IPS-NIHi7 (cell line): ENCODE measurements at regions not wholly inside any gene's neighbourhood (a gene's known extent, or its start where the extent isn't known, plus 50 kb on each side); places are given as distances from the start of the nearest gene placed in this dataset.
"Not testable (repeated sequence)": the region's sequence is repeated elsewhere in the genome, so short reads cannot be mapped to it uniquely, and the experiment has no call there.

Source experiments
- DNase-seq: peaks from one replicate; pipeline ENCODE4 v3.0.0; 2012; ENCODE audit warnings: mixed read lengths; ENCODE audit errors: extremely low spot score

DNA sequence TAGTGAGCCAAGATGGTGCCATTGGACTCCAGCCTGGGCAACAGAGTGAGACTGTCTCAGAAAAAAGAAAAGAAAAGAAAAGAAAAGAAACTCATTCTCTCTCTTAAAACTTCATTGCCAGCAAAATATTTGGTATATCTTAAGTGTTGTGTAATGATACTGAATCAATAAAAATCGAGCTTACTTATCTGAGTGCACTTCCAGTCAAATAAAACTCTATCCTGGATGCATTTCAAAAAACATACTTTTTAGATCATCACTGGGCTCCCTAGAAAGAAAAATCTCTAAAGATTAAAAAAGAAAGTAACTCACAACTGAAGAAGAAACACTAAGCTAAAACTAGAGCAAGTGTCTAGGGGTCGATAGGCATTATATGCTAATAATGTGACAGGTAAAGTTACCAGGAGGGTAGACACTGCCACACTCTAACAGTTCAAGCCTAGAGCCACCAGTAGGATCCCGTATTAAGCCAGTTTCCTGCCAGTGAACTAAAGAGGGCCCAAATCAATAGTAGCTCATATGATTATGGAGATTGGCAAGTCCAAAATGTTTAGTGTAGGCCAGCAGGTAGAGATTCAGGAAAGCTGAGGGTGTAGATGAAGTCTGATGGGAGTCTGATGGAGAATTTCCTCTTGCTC lies 242.1 kb upstream of the CYRIA start:
- no peak for DNase-seq

DNA sequence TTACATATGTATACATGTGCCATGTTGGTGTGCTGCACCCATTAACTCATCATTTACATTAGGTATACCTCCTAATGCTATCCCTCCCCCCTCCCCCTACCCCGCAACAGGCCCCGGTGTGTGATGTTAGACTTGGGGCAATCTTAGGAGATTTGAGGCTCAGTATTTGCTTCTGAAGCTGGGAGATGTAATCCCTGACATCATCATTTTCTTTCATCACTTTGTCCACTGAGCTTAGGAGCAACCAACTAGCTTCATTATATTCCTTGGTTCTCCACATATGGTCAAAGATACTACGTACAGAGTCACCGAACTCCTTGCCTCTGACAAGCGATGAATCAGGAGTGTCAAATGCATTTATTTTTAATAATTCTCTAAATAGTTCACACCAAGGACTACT lies 239.7 kb upstream of the CYRIA start:
- DNase-seq: not testable (repeated sequence)

- peak; percentile 13 for DNase-seq
These were observed 234.9 kb upstream of the CYRIA start for GRCh38 chr2:16900405-16901025.

DNA sequence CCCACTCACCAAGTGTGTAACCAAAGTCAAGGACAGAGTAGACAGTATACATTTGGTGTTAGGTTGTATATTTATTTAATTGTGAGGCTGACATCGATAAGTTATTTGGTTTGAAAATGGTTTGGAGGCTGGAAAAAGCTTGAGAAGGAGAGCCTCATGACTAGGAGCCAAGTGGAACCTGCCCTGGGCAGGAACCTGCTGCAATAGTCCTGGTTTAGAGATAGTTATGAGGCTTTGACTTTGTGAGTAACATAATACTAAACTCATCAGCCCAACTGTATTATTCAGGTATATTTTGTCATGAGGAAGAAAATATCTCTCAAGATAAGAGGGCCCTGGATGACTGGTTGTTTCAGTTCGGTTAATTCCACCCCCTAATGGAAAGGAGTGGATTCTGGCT lies 234.3 kb upstream of the CYRIA start:
- no peak for DNase-seq

- DNase-seq: peak; percentile 18
These were observed 224.4 kb upstream of the CYRIA start for GRCh38 chr2:16890081-16890480.

GRCh38 chr2:16885027-16885426 lies 219.4 kb upstream of the CYRIA start:
- DNase-seq: no peak

DNA sequence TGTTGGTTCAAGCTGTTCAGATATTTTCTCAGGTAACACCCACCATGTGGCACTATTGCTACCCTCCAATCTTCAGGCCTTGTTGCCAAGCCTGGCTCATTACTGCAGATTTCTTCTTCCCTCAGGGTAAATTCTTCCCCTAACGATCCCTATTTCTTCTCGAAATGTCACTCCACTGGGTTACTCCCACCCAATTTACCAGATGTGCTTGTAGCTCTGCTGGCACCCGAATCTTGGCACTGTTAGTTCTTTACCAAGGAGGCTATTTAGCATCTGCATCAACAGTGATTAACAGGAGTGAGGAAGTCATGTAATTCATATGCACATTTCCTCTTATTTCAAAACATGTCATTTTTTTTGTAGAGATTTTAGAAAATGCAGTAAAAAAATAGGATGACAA lies 217.1 kb upstream of the CYRIA start:
- no peak for DNase-seq

DNA sequence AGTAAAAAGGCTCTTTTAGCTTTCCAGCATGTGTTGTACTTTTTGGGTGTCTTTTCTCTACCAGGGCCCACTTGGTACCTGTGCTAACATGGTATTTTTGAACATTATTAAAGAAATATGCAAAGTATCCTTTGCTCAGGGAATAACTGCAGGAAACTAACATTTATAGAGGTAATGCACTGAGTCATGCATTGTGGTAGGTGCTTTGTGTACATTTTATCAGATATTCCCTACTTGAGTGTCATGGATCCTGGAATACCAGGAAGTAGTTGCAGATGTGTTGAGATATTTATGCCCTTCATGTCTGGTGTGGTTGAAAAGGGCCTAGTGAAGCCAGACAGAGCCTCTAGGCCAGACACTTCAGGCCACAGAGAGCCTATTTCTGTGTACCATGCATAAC lies 215.5 kb upstream of the CYRIA start:
- no peak for DNase-seq

- no peak for DNase-seq
These were observed 205.8 kb upstream of the CYRIA start for GRCh38 chr2:16871411-16871810.

- no peak for DNase-seq
These were observed 204.9 kb upstream of the CYRIA start for GRCh38 chr2:16870491-16871076.

DNA sequence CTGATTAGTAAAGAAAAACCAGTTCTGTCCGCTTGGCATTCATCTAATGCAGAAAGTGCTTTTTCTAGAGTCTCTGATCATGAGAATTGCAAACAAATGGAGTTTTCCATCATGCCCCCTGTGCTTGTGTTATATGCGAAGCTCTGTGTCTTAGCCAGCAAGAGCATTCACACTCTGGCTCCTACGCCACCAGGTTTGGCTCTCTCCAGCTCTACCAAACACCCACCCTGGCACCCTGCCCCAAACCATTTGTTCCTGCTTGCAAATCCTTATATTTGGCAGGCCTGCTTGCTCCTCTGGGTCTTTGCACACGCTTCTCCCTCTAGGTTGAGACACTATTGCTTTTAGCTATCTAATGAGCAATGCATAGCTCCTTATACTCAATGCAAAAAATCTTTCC lies 204.1 kb upstream of the CYRIA start:
- DNase-seq: no peak

DNA sequence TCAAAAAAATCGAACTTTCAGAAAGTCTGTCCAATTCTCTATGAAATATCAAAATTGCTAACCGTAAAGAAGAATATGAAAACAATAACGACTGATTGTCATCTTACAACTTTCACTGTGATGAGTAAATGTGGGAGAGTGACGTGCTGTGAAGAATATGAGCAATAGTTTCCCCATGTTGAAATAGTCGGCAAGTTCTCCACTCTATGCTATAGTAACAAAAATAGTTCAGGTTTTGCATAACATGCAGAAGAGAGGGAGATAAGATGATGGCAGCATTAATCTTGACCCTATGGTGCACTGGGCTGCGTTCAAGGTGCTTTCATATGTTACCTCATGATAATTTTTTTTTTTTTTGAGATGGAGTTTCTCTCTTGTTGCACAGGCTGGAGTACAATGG lies 196.8 kb upstream of the CYRIA start:
- DNase-seq: no peak

DNA sequence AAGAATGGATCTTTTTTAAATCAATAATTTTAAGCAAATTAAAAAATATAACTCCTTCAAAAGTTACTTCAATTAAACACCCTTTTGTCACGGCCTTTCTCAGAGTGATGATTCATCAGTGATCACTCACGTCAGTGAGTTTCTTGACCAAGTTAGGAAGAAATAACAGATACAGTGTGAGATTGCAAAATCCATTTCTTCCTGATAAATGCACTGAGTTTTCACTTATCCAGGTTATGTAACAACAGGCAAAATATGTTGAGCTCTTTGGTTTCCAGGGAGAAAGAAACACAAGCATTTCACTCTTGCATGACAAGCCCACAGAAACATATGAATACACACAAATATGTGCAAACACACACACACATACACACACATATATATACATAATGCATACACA lies 195.9 kb upstream of the CYRIA start:
- no peak for DNase-seq

- DNase-seq: no peak
These were observed 195.5 kb upstream of the CYRIA start for GRCh38 chr2:16861111-16861510.

- no peak for DNase-seq
These were observed 195.0 kb upstream of the CYRIA start for GRCh38 chr2:16860627-16861026.

GRCh38 chr2:16855183-16855582 lies 189.5 kb upstream of the CYRIA start:
- DNase-seq: no peak

GRCh38 chr2:16853088-16853487 lies 187.5 kb upstream of the CYRIA start:
- DNase-seq: no peak

GRCh38 chr2:16852651-16853050 lies 187.0 kb upstream of the CYRIA start:
- no peak for DNase-seq

DNA sequence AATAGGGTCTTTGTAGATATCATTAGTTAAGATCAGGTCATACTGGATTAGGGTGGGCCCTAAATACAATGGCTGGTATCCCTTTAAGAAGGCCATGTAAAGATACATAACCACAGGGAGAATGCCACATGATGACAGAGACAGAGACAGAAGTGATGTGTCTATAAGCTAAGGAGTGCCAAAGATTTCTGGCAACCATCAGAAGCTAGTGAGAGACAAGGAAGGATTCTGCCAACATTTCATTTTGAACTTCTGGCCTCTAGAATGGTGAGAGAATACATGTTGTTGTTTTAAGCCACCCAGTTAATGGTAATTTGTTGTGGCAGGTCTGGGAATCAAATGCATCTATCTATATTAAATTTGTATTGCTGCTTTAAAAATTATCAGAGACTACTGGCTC lies 185.5 kb upstream of the CYRIA start:
- DNase-seq: no peak

DNA sequence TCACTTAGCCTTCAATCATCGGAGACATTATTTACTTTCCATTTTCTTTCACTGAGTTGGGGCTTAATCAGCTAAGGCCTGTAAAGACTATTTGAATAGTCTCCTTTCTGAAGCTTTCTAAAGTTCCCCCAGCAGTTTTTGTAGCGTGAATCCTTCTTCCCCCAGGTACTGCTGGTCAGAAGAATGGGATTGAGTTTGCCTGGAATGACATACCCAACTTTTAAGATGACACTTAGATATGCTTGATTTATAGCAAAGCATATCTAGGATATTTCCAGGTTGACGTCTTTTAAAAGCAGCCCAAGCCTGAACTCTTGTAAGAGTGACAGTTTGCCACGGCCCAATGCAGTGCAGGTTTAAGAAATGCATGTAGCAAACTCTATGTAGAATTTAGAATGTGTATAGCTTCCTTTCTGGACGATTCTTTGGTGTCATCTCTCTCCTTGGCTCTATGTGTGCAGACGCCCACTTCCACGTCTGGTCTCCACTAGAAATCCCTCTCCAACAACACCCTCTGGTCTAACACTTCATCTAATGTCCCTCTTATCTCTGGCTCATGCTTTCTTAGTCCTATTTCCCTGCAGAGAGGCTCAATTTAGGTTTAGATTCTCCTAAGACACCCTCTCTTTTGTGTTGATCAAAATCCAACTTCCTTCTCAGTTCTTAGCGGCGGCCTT lies 175.0 kb upstream of the CYRIA start:
- no peak for DNase-seq

GRCh38 chr2:16832910-16833309 lies 167.3 kb upstream of the CYRIA start:
- DNase-seq: no peak

GRCh38 chr2:16828828-16829160 lies 163.2 kb upstream of the CYRIA start:
- DNase-seq: peak; percentile 15
